CD14-positive monocyte (primary cell): ENCODE measurements at regions not wholly inside any gene's neighbourhood (a gene's known extent, or its start where the extent isn't known, plus 50 kb on each side); places are given as distances from the start of the nearest gene placed in this dataset.
"Not testable (repeated sequence)": the region's sequence is repeated elsewhere in the genome, so short reads cannot be mapped to it uniquely, and the experiment has no call there.

Experiments
- DNase-seq, 3 donors: peaks; one replicate each; pipeline ENCODE4 v3.0.0-alpha.2; 2011 to 2022
- H2AFZ ChIP-seq: 2 replicates; pipeline ENCODE4 v1.6.0; 2012; ENCODE audit warnings: mild to moderate bottlenecking, low read depth, low read length, inconsistent platforms; ENCODE audit not compliant: insufficient read depth, poor library complexity, severe bottlenecking
- H3K27ac ChIP-seq, 2 donors: 1 replicate in 1 of 2; 2 replicates in 1 of 2; pipeline ENCODE4 v1.5.1; 2012 to 2013; ENCODE audit warnings: low read length in 2 of 2, control low read depth in 1 of 2, inconsistent platforms in 1 of 2, low read depth in 1 of 2, mild to moderate bottlenecking in 1 of 2
- H3K27me3 ChIP-seq, 2 donors: one replicate each; pipeline versions ENCODE4 v1.6.0 to v1.6.1; 2011 to 2013; ENCODE audit warnings: low read length in 2 of 2; ENCODE audit not compliant: control insufficient read depth in 2 of 2, insufficient read depth in 2 of 2
- H3K36me3 ChIP-seq, 2 donors: replicated peaks in 1 of 2; 1 replicate in 1 of 2; 2 replicates in 1 of 2; pipeline versions ENCODE4 v1.5.1 to v1.6.1; 2012 to 2013; ENCODE audit warnings: low read length in 2 of 2, control low read depth in 1 of 2, inconsistent platforms in 1 of 2, mild to moderate bottlenecking in 1 of 2; ENCODE audit not compliant: insufficient read depth in 2 of 2, control insufficient read depth in 1 of 2
- H3K4me1 ChIP-seq, 2 donors: 1 replicate in 1 of 2; 2 replicates in 1 of 2; pipeline versions ENCODE4 v1.5.1 to v1.6.1; 2012 to 2013; ENCODE audit warnings: low read length in 2 of 2, control low read depth in 1 of 2, inconsistent platforms in 1 of 2, mild to moderate bottlenecking in 1 of 2, moderate library complexity in 1 of 2; ENCODE audit not compliant: insufficient read depth in 2 of 2, control insufficient read depth in 1 of 2
- H3K4me2 ChIP-seq: replicated peaks from 2 replicates; pipeline ENCODE3; 2012; ENCODE audit warnings: low read length, moderate library complexity, mild to moderate bottlenecking; ENCODE audit not compliant: poor library complexity, severe bottlenecking; ENCODE audit errors: extremely low read depth
- H3K4me3 ChIP-seq, 3 experiments: fragments of 200-600 bp in 1 of 3; sonication (generic) in 1 of 3; replicated peaks in 1 of 3; 1 replicate in 2 of 3; 2 replicates in 1 of 3; pipeline ENCODE4 v1.5.1; 2011 to 2013; ENCODE audit warnings: low read length in 3 of 3, mild to moderate bottlenecking in 3 of 3, control low read depth in 2 of 3, low read depth in 2 of 3, inconsistent platforms in 1 of 3, moderate library complexity in 1 of 3
- H3K79me2 ChIP-seq: 2 replicates; pipeline ENCODE4 v1.6.0; 2012; ENCODE audit warnings: mild to moderate bottlenecking, control low read depth, inconsistent platforms, low read length, moderate library complexity; ENCODE audit not compliant: insufficient read depth
- H3K9ac ChIP-seq: 2 replicates; pipeline ENCODE4 v1.6.0; 2017; ENCODE audit warnings: low read length, mild to moderate bottlenecking; ENCODE audit not compliant: insufficient read depth, poor library complexity, severe bottlenecking
- H3K9me3 ChIP-seq, 2 donors: replicated peaks in 1 of 2; 1 replicate in 1 of 2; 2 replicates in 1 of 2; pipeline versions ENCODE4 v1.5.1 to v1.6.1; 2012 to 2013; ENCODE audit warnings: low read length in 2 of 2, control low read depth in 1 of 2; ENCODE audit not compliant: control insufficient read depth in 1 of 2, insufficient read depth in 1 of 2
- H4K20me1 ChIP-seq: 2 replicates; pipeline ENCODE4 v1.6.0; 2012; ENCODE audit warnings: mild to moderate bottlenecking, low read length, control low read depth, moderate library complexity; ENCODE audit not compliant: insufficient read depth
- H3K27ac Mint-ChIP-seq, 7 donors: one replicate each; pipeline ENCODE4 v1.8.0; 2020; ENCODE audit warnings: mild to moderate bottlenecking in 7 of 7, mixed read lengths in 7 of 7, moderate library complexity in 6 of 7, inconsistent platforms in 2 of 7
- H3K27me3 Mint-ChIP-seq, 3 donors: one replicate each; pipeline ENCODE4 v1.8.0; 2021 to 2022; ENCODE audit warnings: low read depth in 3 of 3, mild to moderate bottlenecking in 3 of 3, mixed read lengths in 3 of 3, moderate library complexity in 3 of 3, inconsistent platforms in 1 of 3
- H3K36me3 Mint-ChIP-seq, 2 donors: one replicate each; pipeline ENCODE4 v1.8.0; 2020; ENCODE audit warnings: mixed read lengths in 2 of 2, inconsistent platforms in 1 of 2, mild to moderate bottlenecking in 1 of 2
- H3K4me1 Mint-ChIP-seq: one replicate; pipeline ENCODE4 v1.8.0; 2020; ENCODE audit warnings: mild to moderate bottlenecking, mixed read lengths
- H3K4me3 Mint-ChIP-seq, 2 donors: one replicate each; pipeline ENCODE4 v1.8.0; 2020; ENCODE audit warnings: mild to moderate bottlenecking in 2 of 2, mixed read lengths in 2 of 2, moderate library complexity in 1 of 2
- H3K9me3 Mint-ChIP-seq, 7 donors: one replicate each; pipeline ENCODE4 v1.8.0; 2020 to 2022; ENCODE audit warnings: mixed read lengths in 7 of 7, mild to moderate bottlenecking in 6 of 7, moderate library complexity in 6 of 7, inconsistent platforms in 2 of 7
- CTCF ChIP-seq: fragments of 200-600 bp; IDR thresholded peaks from one replicate; pipeline ENCODE4 v1.8.0; 2022; ENCODE audit warnings: antibody characterized with exemption, mild to moderate bottlenecking
- WGBS: methylation state at CpG from one replicate; pipeline ENCODE4 v1.1.5; 2013; ENCODE audit warnings: missing lambda C conversion rate; ENCODE audit not compliant: insufficient coverage; 5-methylcytosine and 5-hydroxymethylcytosine counted together
- intact Hi-C, 2 donors: fragments of 100-400 bp; cut with micrococcal nuclease; formaldehyde crosslinking; loops; one replicate each; pipeline versions ENCODE4 v1.15.0 to v1.15.1; 2023

- WGBS = 90% methylated on average over 2 of the region's 3 CpGs
Observed at GRCh38 chr16:87207965-87208364, 109.2 kb downstream of the C16orf95 start.

GRCh38 chr16:87208968-87209367 is 108.2 kb downstream of the C16orf95 start:
- H3K9me3 ChIP-seq, H3K9ac ChIP-seq, H3K4me1 Mint-ChIP-seq, H4K20me1 ChIP-seq, DNase-seq, H3K9me3 Mint-ChIP-seq, H3K27ac ChIP-seq, H3K36me3 Mint-ChIP-seq, H3K4me1 ChIP-seq, H3K27me3 Mint-ChIP-seq, H3K36me3 ChIP-seq, H3K4me3 ChIP-seq, H3K4me2 ChIP-seq, H3K79me2 ChIP-seq, H3K4me3 Mint-ChIP-seq, H3K27me3 ChIP-seq, H2AFZ ChIP-seq, H3K27ac Mint-ChIP-seq: not testable (repeated sequence)
- intact Hi-C loops = loop anchor here in 1 of 2 donors (10.0 kb wide), 1 partner anchor 426 kb away; no protein-coding TSS in a partner anchor
- WGBS = 95% methylated on average over 4 of the region's 5 CpGs

More at GRCh38 chr16:87207965-87208364, 109.2 kb downstream of the C16orf95 start:
- Histone ChIP-seq H3K36me3 (no peaks in the 10 kb centered on the region), H3K27ac (no peak overlapping the region), H3K9ac (no peak overlapping the region), H3K4me2 (no peak overlapping the region), H3K9me3 (no peaks in the 10 kb centered on the region), H3K79me2 (no peaks in the 10 kb centered on the region), H2AFZ (no peak overlapping the region), H3K4me3 (no peak overlapping the region), H3K4me1 (no peaks in the 10 kb centered on the region), H4K20me1 (no peaks in the 10 kb centered on the region), H3K27me3 (no peaks in the 10 kb centered on the region)
- H3K9me3 Mint-ChIP-seq = no peaks in the 10 kb centered on the region
- H3K4me1 Mint-ChIP-seq = no peaks in the 10 kb centered on the region
- H3K27ac Mint-ChIP-seq = no peak overlapping the region
- TF ChIP-seq CTCF = no peak
- no peak overlapping the region for H3K4me3 Mint-ChIP-seq
- no peak for DNase-seq
- no peaks in the 10 kb centered on the region for H3K36me3 Mint-ChIP-seq
- intact Hi-C loops = loop anchor here in 1 of 2 donors (10.0 kb wide), 1 partner anchor 427 kb away; no protein-coding TSS in a partner anchor
- H3K27me3 Mint-ChIP-seq = peaks cover 2 to 5% (median 4%) of the 10 kb centered on the region in 3 donors
